NCI-H2227 treated with DMSO at 0.1 percent for 48 hours (cell line): ENCODE measurements at regions not wholly inside any gene's neighbourhood (a gene's known extent, or its start where the extent isn't known, plus 50 kb on each side); places are given as distances from the start of the nearest gene placed in this dataset.
"Not testable (repeated sequence)": the region's sequence is repeated elsewhere in the genome, so short reads cannot be mapped to it uniquely, and the experiment has no call there.

Source experiments
- DNase-seq: peaks from one replicate; lab custom pipeline; 2025; lab: John Stamatoyannopoulos, UW

DNA sequence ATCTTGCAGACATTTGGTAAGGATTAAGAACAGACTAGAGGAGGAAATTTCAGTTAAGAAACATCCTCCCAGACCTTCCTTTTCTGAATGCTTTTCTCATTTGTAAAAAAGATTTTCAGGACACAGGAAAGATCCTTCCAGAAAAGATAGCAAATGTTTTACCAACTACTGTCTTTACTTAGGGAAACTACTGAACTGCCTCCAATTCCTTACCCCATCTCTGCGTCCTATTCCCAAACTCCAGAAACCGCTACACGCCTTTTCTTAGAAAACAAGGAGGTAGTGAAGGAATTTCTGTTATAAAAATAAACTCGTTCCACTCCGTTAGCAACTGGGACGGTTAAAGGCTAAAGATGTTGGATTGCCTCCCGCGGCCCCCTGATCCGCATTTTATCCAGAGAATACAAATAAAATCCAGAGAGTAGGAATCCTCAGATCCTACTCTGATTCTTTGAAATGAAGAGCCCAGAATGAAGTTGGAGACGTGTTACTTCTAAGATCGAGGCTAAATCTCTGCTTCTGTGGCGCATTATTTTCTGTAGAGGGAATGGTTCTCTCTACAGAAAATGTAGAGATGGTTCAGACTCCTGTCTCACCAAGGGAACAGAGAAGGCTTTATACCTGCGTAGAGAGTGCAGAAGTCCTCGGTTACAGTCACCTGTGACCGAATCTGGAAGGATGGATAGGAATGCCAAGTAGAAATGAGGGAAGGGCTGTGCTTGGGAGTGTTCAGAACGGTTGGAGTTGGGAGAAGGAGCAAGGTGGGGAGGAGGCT, 133.0 kb downstream of the GPX5 start:
- peak; percentile 46 for DNase-seq

DNA sequence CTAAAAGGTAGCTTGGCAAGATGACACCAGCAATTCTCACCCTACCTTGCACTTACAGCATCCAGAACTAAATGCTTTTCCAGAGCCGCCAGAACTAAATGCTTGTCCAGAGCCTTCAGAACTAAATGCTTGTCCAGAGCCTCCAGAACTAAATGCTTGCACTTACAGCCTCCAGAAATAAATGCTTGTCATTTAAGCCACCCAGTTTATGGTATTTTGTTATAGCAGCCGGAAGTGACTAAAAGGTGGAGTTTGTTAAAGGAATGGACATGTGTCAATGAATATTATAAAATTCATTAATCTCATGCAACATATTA, 133.5 kb downstream of the GPX5 start:
- DNase-seq: no peak

DNA sequence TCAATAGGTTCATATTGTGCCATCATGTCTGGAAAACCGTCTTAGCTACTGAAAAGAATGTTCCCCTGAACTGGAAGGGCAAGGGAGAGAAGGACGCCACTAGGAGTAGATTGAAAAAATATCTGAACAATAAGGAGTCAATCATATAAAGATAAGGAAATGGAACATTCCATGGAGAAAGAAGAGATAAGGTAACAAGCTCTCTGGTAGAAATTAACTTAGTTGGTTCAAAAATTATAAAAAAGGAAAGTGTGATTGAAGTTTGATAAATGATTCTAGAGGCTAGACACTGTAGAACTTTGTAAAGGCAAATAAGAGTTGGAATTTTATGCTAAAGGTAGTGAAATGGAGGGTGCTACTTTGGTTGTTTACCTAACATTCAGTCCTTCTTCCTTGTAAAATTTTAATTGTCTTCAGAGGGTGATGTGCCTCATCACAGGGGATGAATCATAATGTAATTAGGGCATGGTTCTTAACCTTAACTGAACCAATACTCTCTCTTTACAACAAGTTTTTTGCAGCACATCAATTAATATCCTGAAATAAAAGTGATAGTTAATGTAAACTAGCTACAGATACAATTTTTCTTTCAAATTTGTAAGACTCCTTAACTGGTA, 135.5 kb downstream of the GPX5 start:
- no peak for DNase-seq

DNA sequence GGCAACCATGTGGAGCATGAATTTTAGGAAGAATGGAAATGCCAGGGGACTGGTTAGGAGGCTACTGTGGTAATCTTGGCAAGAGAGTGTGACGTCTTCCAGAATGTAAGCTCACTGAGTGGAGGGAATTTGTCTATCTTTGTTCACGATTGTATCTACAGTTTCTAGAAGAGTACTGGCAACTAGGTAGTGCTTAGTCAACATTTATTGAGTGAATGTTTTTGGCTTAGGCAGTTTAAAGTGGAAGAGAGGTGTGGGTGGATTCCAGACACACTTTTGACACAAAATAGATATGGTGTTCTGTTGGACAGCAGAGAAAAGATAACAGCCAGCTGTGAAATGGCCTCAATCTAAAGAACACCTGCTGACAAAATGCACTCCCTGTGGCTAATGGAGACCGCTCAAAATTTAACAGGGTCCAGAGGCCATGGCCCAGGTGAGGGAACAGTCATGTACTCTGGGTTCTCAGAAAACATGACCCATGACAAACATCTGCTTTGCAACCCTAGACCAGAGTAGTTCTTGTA, 139.3 kb downstream of the GPX5 start:
- DNase-seq: no peak

DNA sequence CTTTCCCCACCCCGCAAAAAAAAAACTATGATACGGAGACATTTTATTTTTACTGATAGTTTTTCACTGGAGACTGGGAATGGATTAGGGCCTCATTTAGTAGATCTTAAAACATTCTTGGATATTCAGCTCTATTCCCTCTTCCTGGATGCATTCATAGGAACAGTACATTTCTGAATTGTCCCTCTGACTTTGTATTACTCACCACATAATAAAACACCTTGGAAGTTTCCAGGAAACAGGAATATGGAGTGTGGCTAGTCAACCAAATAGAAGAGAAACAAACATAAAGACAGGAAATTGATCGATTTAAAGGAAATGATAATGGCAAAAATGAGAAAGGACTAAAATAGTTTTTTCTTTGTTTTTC, 147.7 kb downstream of the GPX5 start:
- DNase-seq: no peak

DNA sequence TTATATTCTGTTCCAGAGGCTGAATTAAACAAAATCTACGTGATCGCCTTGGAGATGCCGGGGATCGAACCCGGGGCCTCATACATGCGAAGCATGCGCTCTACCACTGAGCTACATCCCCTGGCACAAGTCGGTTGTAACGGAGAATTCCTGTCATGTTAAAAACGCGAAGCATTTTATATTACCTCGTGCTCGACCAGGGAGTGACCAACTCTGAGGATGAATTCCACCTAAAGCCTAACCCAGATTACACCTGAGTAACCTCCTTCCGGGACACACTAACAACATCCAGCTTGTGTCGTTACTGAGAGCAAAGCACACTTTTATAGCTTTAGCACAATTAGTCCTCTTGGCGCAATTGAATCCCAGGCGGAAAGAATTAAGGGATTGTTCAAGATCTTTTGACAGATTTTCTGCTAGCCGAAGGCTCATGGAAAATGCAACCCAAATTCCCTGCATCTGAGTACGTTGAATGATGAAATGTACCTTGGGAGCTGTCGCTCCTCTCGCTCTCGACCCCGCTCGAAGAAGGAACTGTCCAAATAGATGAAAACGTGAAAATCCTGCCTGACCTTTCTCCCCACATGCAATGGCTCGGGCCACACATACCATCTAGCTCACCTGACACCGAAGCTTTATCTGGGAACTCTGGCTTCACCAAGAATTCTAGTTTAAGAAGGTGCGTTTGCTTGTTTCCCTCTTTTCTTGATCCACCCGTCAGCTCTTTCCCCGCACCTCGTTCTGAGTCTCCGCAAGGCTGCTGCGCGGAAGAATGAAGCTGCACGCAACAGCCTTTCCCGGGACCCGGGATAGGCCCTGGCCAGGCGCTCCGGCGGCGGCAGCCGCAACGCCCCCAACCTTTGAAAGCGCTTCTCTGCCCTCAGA, 148.3 kb downstream of the GPX5 start:
- peak; percentile 82 for DNase-seq

DNA sequence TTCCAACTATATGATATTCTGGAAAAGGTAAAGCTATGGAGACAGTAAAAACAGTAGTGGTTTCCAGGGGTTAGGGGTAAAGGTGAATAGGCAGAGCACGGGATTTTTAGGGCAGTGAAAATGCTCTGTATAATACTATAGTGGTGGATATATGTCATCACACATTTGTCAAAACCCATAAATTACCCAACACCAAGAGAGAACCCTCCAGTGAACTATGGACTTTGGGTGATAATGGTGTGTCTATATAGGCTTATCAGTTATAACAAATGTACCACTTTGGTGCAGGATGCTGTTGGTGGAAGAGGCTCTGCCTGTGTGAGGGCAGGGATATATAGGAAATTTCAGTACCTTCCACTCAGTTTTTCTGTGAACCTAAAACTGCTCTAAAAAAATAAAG, 149.9 kb downstream of the GPX5 start:
- no peak for DNase-seq

DNA sequence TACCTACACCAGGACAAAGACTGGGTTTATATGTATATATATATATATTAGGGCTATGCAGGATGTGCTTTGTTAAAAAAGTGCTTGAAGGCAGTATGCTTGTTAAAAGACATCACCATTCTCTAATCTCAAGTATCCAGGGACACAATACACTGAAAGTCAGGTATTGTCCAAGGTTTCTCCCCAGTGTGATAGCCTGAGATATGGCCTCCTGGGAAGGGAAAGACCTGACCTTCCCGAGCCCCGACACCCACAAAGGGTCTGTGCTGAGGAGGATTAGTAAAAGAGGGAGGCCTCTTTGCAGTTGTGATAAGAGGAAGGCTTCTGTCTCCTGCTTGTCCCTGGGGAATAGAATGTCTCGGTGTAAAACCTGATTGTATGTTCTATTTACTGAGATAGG, 156.9 kb downstream of the GPX5 start:
- no peak for DNase-seq

DNA sequence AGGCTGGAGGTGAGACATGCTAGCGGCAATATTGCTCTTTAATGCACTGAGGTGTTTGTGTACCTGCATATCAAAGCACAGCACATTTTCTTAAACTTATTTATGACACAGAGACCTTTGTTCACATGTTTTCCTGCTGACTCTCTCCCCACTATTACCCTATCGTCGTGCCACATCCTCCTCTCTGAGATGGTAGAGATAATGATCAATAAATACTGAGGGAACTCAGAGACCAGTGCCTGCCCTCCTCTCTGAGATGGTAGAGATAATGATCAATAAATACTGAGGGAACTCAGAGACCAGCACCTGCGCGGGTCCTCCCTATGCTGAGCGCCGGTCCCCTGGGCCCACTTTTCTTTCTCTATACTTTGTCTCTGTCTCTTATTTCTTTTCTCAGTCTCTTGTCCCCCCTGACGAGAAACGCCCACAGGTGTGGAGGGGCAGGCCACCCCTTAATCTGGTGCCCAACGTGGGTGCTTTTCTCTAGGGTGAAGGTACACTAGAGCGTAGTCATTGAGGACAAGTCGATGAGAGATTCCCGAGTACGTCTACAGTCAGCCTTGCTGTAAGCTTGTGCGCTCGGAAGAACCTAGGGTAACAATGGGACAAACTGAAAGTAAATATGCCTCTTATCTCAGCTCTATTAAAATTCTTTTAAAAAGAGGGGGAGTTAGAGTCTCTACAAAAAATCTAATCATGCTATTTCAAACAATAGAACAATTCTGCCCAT, 157.4 kb downstream of the GPX5 start:
- not testable (repeated sequence) for DNase-seq

DNA sequence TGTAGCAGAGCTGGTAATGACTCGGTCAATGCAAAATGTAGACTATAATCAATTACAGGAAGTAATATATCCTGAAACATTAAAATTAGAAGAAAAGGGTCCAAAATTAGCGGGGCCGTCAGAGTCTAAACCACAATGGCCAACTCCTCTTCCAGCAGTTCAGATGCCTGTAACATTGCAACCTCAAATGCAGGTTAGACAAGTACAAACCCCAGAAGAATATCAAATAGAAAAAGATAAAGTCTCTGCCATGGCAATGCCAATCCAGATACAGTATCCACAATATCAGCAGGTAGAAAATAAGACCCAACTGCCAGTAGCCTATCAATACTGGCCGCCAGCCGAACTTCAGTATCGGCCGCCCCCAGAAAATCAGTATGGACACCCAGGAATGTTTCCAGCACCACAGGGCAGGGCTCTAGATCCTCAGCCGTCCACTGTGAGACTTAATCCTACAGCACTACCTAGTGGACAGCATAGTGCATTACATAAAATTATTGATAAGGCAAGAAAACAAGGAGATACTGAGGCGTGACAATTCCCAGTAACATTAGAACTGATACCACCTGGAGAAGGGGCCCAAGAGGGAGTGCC, 158.4 kb downstream of the GPX5 start:
- DNase-seq: peak; percentile 51

DNA sequence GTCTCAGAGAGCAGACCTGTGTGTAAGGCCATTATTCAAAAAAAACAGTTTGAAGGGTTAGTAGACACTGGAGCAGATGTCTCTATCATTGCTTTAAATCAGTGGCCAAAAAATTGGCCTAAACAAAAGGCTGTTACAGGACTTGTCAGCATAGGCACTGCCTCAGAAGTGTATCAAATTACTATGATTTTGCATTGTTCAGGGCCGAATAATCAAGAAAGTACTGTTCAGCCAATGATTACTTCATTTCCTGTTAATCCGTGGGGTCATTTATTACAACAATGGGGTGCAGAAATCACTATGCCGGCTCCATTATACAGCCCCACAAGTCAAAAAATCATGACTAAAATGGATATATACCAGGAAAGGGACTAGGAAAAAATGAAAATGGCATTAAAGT, 160.3 kb downstream of the GPX5 start:
- not testable (repeated sequence) for DNase-seq

DNA sequence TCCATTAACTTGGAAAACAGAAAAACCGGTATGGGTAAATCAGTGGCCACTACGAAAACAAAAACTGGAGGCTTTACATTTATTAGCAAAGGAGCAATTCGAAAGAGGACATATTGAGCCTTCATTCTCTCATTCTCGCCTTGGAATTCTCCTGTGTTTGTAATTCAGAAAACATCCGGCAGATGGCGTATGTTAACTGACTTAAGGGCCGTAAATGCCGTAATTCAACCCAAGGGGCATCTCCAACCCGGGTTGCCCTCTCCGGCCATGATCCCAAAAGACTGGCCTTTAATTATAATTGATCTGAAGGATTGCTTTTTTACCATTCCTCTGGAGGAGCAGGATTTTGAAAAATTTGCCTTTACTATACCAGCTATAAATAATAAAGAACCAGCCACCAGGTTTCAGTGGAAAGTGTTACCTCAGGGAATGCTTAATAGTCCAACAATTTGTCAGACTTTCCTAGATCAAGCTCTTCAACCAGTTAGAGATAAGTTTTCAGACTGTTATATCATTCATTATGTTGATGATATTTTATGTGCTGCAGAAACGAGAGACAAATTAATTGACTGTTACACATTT, 160.9 kb downstream of the GPX5 start:
- DNase-seq: peak; percentile 78

DNA sequence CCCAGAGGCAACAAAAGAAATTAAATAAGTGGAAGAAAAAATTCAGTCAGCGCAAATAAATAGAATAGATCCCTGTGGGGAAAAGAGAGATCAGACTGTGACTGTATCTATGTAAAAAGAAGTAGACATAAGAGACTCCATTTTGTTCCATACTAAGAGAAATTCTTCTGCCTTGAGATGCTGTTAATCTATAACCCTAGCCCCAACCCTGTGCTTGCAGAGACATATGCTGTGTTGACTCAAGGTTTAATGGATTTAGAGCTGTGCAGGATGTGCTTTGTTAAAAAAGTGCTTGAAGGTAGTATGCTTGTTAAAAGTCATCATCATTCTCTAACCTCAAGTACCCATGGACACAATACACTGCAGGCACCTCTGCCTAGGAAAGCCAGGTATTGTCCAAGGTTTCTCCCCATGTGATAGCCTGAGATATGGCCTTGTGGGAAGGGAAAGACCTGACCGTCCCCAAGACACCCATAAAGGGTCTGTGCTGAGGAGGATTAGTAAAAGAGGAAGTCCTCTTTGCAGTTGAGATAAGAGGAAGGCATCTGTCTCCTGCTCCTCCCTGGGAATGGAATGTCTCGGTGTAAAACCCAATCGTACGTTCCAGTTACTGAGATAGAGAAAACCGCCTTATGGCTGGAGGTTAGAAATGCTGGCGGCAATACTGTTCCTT, 161.8 kb downstream of the GPX5 start:
- DNase-seq: not testable (repeated sequence)

DNA sequence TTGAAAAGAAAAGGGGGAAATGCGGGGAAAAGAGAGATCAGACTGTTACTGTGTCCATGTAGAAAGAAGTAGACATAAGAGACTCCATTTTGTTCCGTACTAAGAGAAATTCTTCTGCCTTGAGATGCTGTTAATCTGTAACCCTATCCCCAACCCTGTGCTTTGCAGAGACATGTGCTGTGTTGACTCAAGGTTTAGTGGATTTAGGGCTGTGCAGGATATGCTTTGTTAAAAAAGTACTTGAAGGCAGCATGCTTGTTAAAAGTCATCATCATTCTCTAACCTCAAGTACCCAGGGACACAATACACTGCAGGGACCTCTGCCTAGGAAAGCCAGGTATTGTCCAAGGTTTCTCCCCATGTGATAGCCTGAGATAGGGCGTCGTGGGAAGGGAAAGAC, 166.3 kb downstream of the GPX5 start:
- not testable (repeated sequence) for DNase-seq

DNA sequence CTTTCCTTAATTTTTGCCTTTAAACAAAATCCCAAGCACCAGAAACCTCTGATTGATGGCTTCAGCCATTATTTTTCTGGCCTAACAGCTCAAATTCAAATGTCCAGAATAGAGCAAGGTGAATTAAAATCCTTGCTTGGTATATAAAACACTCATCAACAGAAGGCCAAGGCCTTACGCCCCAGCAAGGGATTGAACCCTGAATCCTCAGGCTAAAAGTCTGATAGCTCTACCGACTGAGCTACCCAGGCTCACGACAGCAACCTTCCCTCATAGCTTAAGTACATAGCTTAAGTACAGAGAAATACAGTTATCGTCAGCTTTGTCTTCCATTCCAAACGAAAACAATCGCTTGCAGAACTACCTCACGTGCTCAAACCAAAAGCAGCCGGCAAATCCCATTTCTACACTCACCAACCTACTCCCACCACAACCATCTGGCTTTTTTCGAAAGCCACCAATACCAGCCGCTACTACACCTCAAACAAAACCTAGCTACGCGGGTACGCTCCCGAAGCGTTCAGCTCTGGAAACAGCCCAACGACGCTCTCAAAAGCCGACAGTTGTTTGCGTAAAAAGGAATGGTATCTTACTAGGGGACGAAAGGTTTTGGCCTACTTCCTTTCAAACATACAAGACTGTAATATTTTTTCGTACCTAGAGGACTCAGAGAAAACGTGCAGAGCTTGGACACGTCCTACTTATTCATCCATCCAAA, 167.5 kb downstream of the GPX5 start:
- no peak for DNase-seq

DNA sequence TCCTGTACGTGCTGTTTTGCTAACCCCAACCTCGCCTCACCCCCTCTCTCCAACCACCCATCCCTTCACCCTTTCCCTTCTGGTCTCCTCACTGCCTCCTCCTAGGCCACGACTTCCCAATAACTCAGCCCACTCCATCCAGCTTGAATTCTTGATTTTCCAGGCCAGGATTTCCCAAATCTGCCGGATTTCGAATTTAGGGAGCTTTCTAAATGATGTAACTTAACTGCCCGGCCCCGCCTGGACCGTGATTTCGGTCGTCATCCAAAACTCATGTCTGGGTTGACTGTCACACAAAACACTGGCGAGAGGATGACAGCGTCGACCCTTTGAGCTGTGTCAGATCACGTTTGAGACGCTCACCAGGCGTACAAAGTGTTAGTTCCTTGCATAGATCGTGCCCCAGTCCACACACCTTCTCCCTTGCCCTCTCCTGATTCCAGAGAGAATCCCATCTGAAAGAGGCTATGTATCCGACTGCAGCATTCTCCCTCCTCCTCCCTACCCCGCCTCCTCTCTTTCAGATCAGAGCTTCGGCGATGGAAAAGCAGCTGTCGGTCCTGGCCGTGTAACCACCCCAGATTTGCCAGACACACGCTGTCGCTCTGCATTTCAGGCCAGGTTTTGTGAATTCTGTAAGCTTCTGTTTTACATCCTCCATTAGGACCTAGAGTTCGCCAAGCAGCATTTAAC, 168.2 kb downstream of the GPX5 start:
- DNase-seq: no peak

DNA sequence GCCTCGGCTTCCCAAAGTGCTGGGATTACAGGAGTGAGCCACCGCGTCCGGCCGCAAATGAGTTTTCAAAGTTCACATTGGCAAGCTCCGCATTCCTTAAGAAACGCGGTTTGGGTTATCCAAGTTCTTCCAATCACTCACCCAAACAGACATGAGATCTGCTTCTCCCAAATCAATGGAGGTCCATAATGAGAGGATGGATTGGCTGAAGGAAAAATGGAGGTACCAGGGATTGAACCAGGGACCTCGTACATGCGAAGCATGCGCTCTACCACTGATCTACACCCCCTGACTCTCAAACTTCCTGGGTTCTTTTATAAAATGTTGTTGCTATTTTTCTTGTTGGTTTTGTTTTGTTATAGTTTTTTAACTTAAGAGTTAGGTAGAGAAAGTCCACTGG, 170.0 kb downstream of the GPX5 start:
- no peak for DNase-seq

DNA sequence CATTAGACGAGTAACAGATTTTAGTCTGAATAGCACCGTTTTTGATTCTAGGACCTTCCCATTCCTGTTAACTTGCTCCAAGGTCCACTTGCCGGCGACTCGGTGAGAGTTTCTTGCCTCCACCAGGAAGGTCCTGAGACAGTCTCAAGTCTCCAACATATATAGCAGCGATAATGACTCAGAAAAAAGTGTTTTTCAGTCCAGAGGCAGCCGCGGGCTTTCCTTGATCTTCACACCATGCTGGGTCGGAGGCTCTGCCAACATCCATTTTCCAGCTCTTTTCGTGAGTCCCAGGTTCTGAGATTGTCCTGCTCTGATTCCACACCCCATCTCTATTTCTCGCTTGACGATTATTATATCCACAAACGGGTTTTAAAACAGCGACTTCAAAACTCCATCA, 170.5 kb downstream of the GPX5 start:
- no peak for DNase-seq

DNA sequence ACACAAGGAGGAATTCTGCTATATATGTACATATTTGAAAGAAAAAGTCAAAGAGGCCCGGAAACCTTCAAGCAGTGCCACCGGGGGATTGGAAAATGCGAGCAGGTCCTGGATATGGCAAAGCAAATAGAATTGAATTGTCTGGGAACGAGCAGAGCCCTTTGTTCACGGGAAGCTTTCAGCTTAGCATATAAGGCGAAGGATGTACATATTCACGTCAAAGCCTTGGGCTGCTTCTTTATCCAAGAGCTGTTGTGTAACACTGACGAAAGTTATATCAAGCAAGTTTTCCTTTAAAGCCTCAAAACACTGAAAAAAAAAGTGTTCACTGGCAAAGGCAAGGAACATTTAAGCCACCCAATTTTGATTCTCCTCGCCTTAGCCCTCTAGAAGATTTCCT, 171.0 kb downstream of the GPX5 start:
- no peak for DNase-seq
